MM.1S (cell line): ENCODE measurements at regions not wholly inside any gene's neighbourhood (a gene's known extent, or its start where the extent isn't known, plus 50 kb on each side); places are given as distances from the start of the nearest gene placed in this dataset.
A peak's percentile ranks its signal among the peaks of the same experiment; 100 is the strongest.

ENCODE experiments used
- CTCF ChIP-seq: fragments of 300-600 bp; sonication (generic); IDR thresholded peaks from 2 replicates; pipeline ENCODE4 v1.5.1; 2016; ENCODE audit warnings: antibody characterized with exemption, low read length, mixed read lengths
- EZH2 ChIP-seq: fragments of 300-600 bp; sonication (generic); optimal IDR thresholded peaks from 2 replicates; pipeline ENCODE3; 2017; ENCODE audit warnings: low read depth, mild to moderate bottlenecking, antibody characterized with exemption, low read length, mixed read lengths

- TF ChIP-seq EZH2 = no peak
- TF ChIP-seq CTCF = peak; percentile 29
These were observed 186.2 kb upstream of the GPR12 start for GRCh38 chr13:26946684-26947343.
